CD8-positive, alpha-beta memory T cell (primary cell): ENCODE measurements at regions not wholly inside any gene's neighbourhood (a gene's known extent, or its start where the extent isn't known, plus 50 kb on each side); places are given as distances from the start of the nearest gene placed in this dataset.

Source experiments
- CTCF ChIA-PET: fragments of 350-600 bp; sonication (Branson Sonifier 250); formaldehyde crosslinking; loops from one replicate; lab custom pipeline; 2021; ENCODE audit warnings: antibody characterized with exemption; lab: Charles Lee
- POLR2A ChIA-PET: fragments of 350-600 bp; sonication (Branson Sonifier 250); formaldehyde crosslinking; loops from one replicate; lab custom pipeline; 2021; ENCODE audit warnings: antibody characterized with exemption; lab: Charles Lee
- DNase-seq, 5 donors: peaks; one replicate each; pipeline versions ENCODE4 v3.0.0 to v3.0.0-alpha.2; 2020 to 2022; ENCODE audit warnings: mixed read lengths in 1 of 5
- H3K27ac ChIP-seq: one replicate; pipeline ENCODE4 v1.7.0; 2013; ENCODE audit warnings: low read depth, mild to moderate bottlenecking, low read length, moderate library complexity
- H3K27me3 ChIP-seq: 2 replicates; pipeline ENCODE4 v1.7.0; 2013; ENCODE audit warnings: low read length, mild to moderate bottlenecking; ENCODE audit not compliant: insufficient read depth, poor library complexity, severe bottlenecking
- H3K36me3 ChIP-seq: 2 replicates; pipeline ENCODE4 v1.7.0; 2013; ENCODE audit warnings: mild to moderate bottlenecking, low read length, moderate library complexity; ENCODE audit not compliant: insufficient read depth
- H3K4me1 ChIP-seq: 2 replicates; pipeline ENCODE4 v1.7.0; 2013; ENCODE audit warnings: mild to moderate bottlenecking, low read length, moderate library complexity; ENCODE audit not compliant: insufficient read depth
- H3K4me3 ChIP-seq: 2 replicates; pipeline ENCODE4 v1.7.0; 2013; ENCODE audit warnings: mild to moderate bottlenecking, low read length
- H3K9me3 ChIP-seq: 2 replicates; pipeline ENCODE4 v1.7.0; 2013; ENCODE audit warnings: mild to moderate bottlenecking, low read length
- H3K27ac Mint-ChIP-seq, 8 donors: one replicate each; pipeline ENCODE4 v1.8.0; 2020 to 2021; ENCODE audit warnings: mixed read lengths in 8 of 8, mild to moderate bottlenecking in 6 of 8, inconsistent platforms in 3 of 8, moderate library complexity in 3 of 8
- H3K27me3 Mint-ChIP-seq, 2 donors: one replicate each; pipeline ENCODE4 v1.8.0; 2020 to 2021; ENCODE audit warnings: mixed read lengths in 2 of 2, mild to moderate bottlenecking in 1 of 2, moderate library complexity in 1 of 2
- H3K36me3 Mint-ChIP-seq, 3 donors: one replicate each; pipeline ENCODE4 v1.8.0; 2020 to 2021; ENCODE audit warnings: mixed read lengths in 3 of 3, inconsistent platforms in 1 of 3, mild to moderate bottlenecking in 1 of 3
- H3K4me1 Mint-ChIP-seq, 3 donors: one replicate each; pipeline ENCODE4 v1.8.0; 2020 to 2021; ENCODE audit warnings: mixed read lengths in 3 of 3, inconsistent platforms in 1 of 3, mild to moderate bottlenecking in 1 of 3
- H3K4me3 Mint-ChIP-seq, 7 donors: one replicate each; pipeline ENCODE4 v1.8.0; 2020 to 2021; ENCODE audit warnings: mixed read lengths in 7 of 7, mild to moderate bottlenecking in 6 of 7, moderate library complexity in 4 of 7, inconsistent platforms in 2 of 7
- H3K9me3 Mint-ChIP-seq, 5 donors: one replicate each; pipeline ENCODE4 v1.8.0; 2020 to 2022; ENCODE audit warnings: mixed read lengths in 5 of 5, mild to moderate bottlenecking in 3 of 5, moderate library complexity in 2 of 5, inconsistent platforms in 1 of 5

DNA sequence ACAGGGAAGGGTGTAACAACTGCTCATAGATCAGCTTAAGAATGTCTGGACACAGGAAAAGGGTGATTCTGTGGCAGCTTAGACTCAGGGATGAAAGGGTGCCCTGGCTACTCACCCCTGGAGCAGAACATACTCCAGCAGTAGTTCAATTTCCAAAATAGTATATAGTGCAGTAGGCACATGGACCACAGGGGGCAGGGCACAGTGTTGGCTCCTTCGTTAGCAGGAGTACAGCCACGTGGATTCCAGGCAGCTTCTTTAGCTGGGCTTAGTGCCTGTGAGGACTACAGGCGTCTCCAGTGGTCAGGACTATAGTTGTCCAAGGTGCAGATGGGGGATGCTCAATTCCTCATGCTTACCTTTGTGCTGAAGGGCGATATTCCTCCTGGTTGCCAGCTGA, 277.5 kb upstream of the DDX18 start:
- no peak for DNase-seq
- Histone ChIP-seq H3K27me3 (no peaks in the 10 kb centered on the region), H3K4me1 (no peaks in the 10 kb centered on the region), H3K27ac (no peak overlapping the region), H3K4me3 (no peak overlapping the region), H3K36me3 (no peaks in the 10 kb centered on the region), H3K9me3 (no peaks in the 10 kb centered on the region)
- Mint-ChIP-seq H3K27ac (peak overlapping the region in 1 of 8 donors; percentile 59), H3K36me3 (no peaks in the 10 kb centered on the region), H3K4me1 (no peaks in the 10 kb centered on the region), H3K9me3 (peaks cover 2 to 18% (median 10%) of the 10 kb centered on the region in 5 donors), H3K27me3 (no peaks in the 10 kb centered on the region), H3K4me3 (no peak overlapping the region)
- ChIA-PET CTCF (no interaction called here), POLR2A (no interaction called here)

DNA sequence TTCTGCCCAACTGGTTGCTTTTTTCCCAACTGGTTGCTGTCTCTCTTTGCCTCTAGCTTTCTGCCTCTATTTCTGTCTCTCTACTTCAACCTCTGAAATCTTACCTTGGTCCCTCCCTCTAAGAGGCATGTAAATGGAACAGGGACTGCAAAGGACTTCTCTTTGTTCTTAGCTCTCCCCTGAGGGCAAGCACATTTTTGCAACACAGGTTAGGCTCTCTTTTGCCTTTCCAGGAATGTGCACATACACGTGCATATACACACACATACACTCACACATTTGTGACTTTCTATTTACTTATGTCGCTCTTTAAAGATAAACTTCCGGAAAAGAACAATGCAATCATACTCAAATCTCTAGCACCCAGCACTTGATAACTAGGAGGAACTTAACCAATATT, 262.6 kb upstream of the DDX18 start:
- ChIA-PET CTCF (no interaction called here), POLR2A (no interaction called here)
- no peaks in the 10 kb centered on the region for H3K27me3 ChIP-seq

DNA sequence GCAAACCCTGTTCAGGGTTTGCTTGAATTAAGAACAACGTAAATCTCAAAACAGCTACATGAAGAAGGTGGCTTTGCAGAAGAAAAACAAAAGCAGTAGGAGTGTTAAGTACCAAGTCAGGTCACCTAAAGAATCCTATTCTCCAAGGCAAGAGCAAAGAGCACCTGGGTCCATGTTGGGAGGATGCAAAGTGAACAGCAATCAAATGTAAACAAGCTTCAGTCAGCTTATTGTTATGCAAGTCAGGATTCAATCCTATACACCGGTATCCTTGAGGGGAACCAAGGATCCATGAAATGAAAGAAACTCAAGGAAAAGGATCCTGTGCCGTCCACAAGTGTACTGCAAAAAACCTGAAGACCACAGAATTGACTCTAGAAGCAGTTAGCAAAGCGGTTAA, 261.0 kb upstream of the DDX18 start:
- Histone ChIP-seq H3K27me3 (no peaks in the 10 kb centered on the region), H3K9me3 (no peaks in the 10 kb centered on the region), H3K27ac (no peak overlapping the region), H3K4me3 (no peak overlapping the region), H3K4me1 (no peaks in the 10 kb centered on the region), H3K36me3 (no peaks in the 10 kb centered on the region)
- Mint-ChIP-seq H3K4me3 (no peak overlapping the region), H3K4me1 (no peaks in the 10 kb centered on the region), H3K36me3 (no peaks in the 10 kb centered on the region), H3K9me3 (peaks cover 0 to 15% (median 7%) of the 10 kb centered on the region in 5 donors), H3K27me3 (peaks cover 0 to 2% of the 10 kb centered on the region in 2 donors), H3K27ac (no peak overlapping the region)
- no peak for DNase-seq
- CTCF ChIA-PET, result no interaction called here
- POLR2A ChIA-PET, result no interaction called here

More for the DNA sequence above, 262.6 kb upstream of the DDX18 start:
- Histone ChIP-seq H3K27ac (no peak overlapping the region), H3K4me3 (no peak overlapping the region), H3K36me3 (no peaks in the 10 kb centered on the region), H3K9me3 (no peaks in the 10 kb centered on the region), H3K4me1 (no peaks in the 10 kb centered on the region)
- H3K27me3 Mint-ChIP-seq, result peaks cover 0 to 2% of the 10 kb centered on the region in 2 donors
- no peaks in the 10 kb centered on the region for H3K4me1 Mint-ChIP-seq
- no peaks in the 10 kb centered on the region for H3K36me3 Mint-ChIP-seq
- H3K9me3 Mint-ChIP-seq, result peaks cover 0 to 8% (median 5%) of the 10 kb centered on the region in 5 donors
- H3K27ac Mint-ChIP-seq, result no peak overlapping the region
- DNase-seq, result no peak
- H3K4me3 Mint-ChIP-seq, result no peak overlapping the region

DNA sequence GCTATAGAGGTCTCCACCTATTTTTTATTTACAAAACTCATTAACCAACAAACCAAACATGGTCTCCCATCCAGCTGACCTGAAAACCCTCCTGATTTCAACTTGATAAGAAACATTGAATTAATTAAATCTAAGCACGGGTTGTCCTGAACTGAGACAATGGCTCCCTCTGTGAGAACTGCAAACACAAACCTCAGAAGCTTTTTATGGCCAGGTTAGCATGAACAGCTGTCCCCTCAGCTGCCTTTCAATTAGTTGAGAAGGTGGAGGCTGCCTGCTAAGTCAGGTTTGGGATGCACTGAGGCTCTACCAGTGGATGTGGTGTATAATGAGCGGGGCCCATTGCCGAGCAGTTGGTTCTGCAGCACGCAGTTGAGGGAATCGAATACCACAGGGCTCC, 258.5 kb upstream of the DDX18 start:
- Mint-ChIP-seq H3K9me3 (peaks cover 0 to 9% (median 7%) of the 10 kb centered on the region in 5 donors), H3K36me3 (no peaks in the 10 kb centered on the region), H3K4me1 (no peaks in the 10 kb centered on the region), H3K4me3 (no peak overlapping the region), H3K27me3 (no peaks in the 10 kb centered on the region), H3K27ac (no peak overlapping the region)
- CTCF ChIA-PET, result no interaction called here
- Histone ChIP-seq H3K9me3 (no peaks in the 10 kb centered on the region), H3K27me3 (no peaks in the 10 kb centered on the region), H3K4me1 (no peaks in the 10 kb centered on the region), H3K36me3 (no peaks in the 10 kb centered on the region), H3K4me3 (no peak overlapping the region), H3K27ac (no peak overlapping the region)
- POLR2A ChIA-PET, result no interaction called here
- DNase-seq, result no peak

DNA sequence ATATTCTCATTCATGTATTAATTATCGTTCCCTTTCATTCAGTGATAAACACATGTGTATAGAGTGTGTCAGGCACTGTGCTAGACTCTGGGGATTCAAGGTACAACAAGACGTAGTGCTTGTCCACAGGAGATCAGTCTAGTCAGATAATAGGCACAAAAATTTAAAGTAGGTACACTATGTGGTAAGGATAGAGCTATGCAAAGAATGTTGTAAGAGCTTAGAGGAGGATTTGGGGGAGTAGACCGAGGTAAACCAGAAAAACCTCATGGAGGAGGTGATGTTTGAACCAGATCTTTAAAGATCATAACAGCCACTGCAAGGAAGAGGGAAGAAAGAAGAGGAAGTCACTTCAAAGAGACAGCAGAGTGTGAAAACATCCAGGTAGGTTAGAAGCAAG, 256.9 kb upstream of the DDX18 start:
- Mint-ChIP-seq H3K4me3 (no peak overlapping the region), H3K36me3 (no peaks in the 10 kb centered on the region), H3K9me3 (peaks cover 0 to 9% (median 6%) of the 10 kb centered on the region in 5 donors), H3K4me1 (no peaks in the 10 kb centered on the region), H3K27me3 (no peaks in the 10 kb centered on the region), H3K27ac (no peak overlapping the region)
- Histone ChIP-seq H3K36me3 (no peaks in the 10 kb centered on the region), H3K27me3 (no peaks in the 10 kb centered on the region), H3K4me3 (no peak overlapping the region), H3K9me3 (no peaks in the 10 kb centered on the region), H3K4me1 (no peaks in the 10 kb centered on the region), H3K27ac (no peak overlapping the region)
- POLR2A ChIA-PET, result no interaction called here
- no peak for DNase-seq
- CTCF ChIA-PET, result no interaction called here

DNA sequence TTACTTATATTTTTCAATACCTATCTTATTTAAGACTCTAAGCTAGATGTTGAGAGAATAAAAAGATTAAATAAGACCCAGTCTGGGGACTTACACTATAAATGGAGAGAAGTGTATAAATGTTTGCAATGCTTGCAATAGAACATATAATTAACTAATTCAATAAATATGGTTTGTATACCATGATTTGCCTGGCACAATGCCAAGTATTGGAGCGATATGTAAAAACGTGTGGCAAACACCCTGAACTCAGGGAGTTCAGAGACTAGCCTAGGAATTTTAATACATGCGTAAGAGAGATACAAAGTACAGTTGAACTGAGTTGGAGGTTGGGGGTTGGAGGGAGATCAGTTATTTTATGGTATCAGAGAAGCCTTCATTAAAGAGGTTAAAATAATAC, 251.8 kb upstream of the DDX18 start:
- Histone ChIP-seq H3K4me1 (no peaks in the 10 kb centered on the region), H3K27me3 (no peaks in the 10 kb centered on the region), H3K27ac (no peak overlapping the region), H3K36me3 (no peaks in the 10 kb centered on the region), H3K4me3 (no peak overlapping the region), H3K9me3 (no peaks in the 10 kb centered on the region)
- H3K36me3 Mint-ChIP-seq, result no peaks in the 10 kb centered on the region
- H3K4me1 Mint-ChIP-seq, result no peaks in the 10 kb centered on the region
- no peaks in the 10 kb centered on the region for H3K27me3 Mint-ChIP-seq
- POLR2A ChIA-PET, result no interaction called here
- DNase-seq, result no peak
- no peak overlapping the region for H3K4me3 Mint-ChIP-seq
- no peak overlapping the region for H3K27ac Mint-ChIP-seq
- CTCF ChIA-PET, result no interaction called here
- peaks cover 4 to 17% (median 13%) of the 10 kb centered on the region in 5 donors for H3K9me3 Mint-ChIP-seq

DNA sequence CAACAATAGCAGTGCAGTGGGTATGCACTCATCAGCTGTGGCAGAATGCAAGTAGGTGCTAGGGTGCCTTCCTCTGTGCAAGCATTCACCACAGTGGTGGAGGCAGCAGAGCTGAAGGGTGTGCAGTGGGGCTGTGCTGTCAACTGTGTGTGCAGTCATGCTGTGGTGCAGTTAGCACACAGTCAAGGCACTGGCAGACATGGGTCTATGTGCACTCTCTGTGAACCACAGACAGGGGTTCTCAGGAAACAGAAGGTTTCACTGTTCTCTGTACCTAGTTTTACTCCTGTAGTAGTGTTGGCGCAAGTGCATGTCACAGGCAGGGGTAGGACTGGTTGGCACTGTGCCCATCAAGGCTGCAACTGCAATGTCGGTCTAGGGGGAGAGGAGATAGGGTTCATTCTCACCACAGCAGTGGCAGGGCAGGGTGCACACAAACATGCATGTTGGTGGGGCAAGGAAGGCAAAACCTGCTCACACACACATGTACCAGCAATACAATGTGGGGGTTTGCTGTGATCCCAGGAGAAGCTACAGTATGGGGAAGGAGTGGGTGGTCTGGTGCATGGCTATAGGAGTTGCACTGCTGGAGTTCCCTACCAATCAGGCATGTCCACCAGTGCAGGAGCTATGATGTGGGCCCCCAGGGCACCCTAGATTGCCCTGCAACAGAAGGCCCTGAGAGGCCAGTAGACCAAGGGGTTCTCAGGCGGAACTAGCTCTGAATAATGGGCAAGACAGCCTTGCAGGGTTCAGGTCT, 242.7 kb upstream of the DDX18 start:
- CTCF ChIA-PET, result no interaction called here

DNA sequence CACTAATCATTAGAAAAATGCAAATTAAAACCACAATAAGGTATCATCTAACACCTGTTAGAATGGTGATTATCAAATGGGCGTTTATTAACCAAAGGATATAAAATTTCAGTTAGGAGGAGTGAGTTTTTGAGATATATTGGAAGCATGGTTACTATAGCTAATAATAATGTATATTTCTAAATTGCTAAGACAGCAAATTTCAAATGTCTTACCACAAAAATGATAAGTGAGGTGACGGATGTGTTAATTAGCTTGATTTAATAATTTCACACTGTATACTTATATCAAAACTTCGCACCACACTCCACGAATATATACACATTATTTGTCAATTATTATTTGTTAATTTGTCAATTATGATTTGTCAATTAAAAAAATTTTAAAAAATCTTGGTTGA, 227.2 kb upstream of the DDX18 start:
- Mint-ChIP-seq H3K36me3 (no peaks in the 10 kb centered on the region), H3K4me1 (no peaks in the 10 kb centered on the region), H3K9me3 (peaks cover 0 to 18% (median 5%) of the 10 kb centered on the region in 5 donors), H3K4me3 (no peak overlapping the region), H3K27ac (no peak overlapping the region), H3K27me3 (no peaks in the 10 kb centered on the region)
- Histone ChIP-seq H3K36me3 (no peaks in the 10 kb centered on the region), H3K27ac (no peak overlapping the region), H3K9me3 (no peaks in the 10 kb centered on the region), H3K4me3 (no peak overlapping the region), H3K4me1 (no peaks in the 10 kb centered on the region), H3K27me3 (no peaks in the 10 kb centered on the region)
- ChIA-PET CTCF (no interaction called here), POLR2A (no interaction called here)
- DNase-seq, result no peak

More for the DNA sequence above, 242.7 kb upstream of the DDX18 start:
- no peak overlapping the region for H3K4me3 Mint-ChIP-seq
- Histone ChIP-seq H3K4me1 (no peaks in the 10 kb centered on the region), H3K27ac (no peak overlapping the region), H3K4me3 (no peak overlapping the region), H3K9me3 (no peaks in the 10 kb centered on the region), H3K36me3 (no peaks in the 10 kb centered on the region), H3K27me3 (no peaks in the 10 kb centered on the region)
- POLR2A ChIA-PET, result no interaction called here
- H3K36me3 Mint-ChIP-seq, result no peaks in the 10 kb centered on the region
- no peak for DNase-seq
- peaks cover 15 to 25% (median 20%) of the 10 kb centered on the region in 5 donors for H3K9me3 Mint-ChIP-seq
- H3K27me3 Mint-ChIP-seq, result no peaks in the 10 kb centered on the region
- no peak overlapping the region for H3K27ac Mint-ChIP-seq
- no peaks in the 10 kb centered on the region for H3K4me1 Mint-ChIP-seq
